WTC11 (cell line): ENCODE measurements at regions not wholly inside any gene's neighbourhood (a gene's known extent, or its start where the extent isn't known, plus 50 kb on each side); places are given as distances from the start of the nearest gene placed in this dataset.

Source experiments
- ATAC-seq: fragments of 200-7000 bp; cut with Tn5 transposase; 2 replicates; pipeline ENCODE4 v1.10.0; 2021; ENCODE audit warnings: mild to moderate bottlenecking, moderate library complexity
- CTCF ChIA-PET: fragments of 300-600 bp; sonication (Branson Sonifier 250); formaldehyde crosslinking; loops from one replicate; lab custom pipeline; 2021; ENCODE audit warnings: antibody characterized with exemption; lab: Charles Lee
- POLR2A ChIA-PET: fragments of 350-600 bp; sonication (Branson Sonifier 250); formaldehyde crosslinking; loops from one replicate; lab custom pipeline; 2021; ENCODE audit warnings: antibody characterized with exemption; lab: Charles Lee
- DNase-seq: peaks from one replicate; pipeline ENCODE4 v3.0.0; 2021; ENCODE audit warnings: low spot score
- H3K27ac Mint-ChIP-seq: 2 replicates; pipeline ENCODE4 v1.8.0; 2021; ENCODE audit warnings: mixed read lengths
- H3K27me3 Mint-ChIP-seq: 2 replicates; pipeline ENCODE4 v1.8.0; 2021; ENCODE audit warnings: low read depth, mild to moderate bottlenecking, moderate library complexity, mixed read lengths
- H3K36me3 Mint-ChIP-seq: 2 replicates; pipeline ENCODE4 v1.8.0; 2021; ENCODE audit warnings: mixed read lengths
- H3K4me1 Mint-ChIP-seq: 2 replicates; pipeline ENCODE4 v1.8.0; 2022; ENCODE audit warnings: mixed read lengths
- H3K4me3 Mint-ChIP-seq: 2 replicates; pipeline ENCODE4 v1.8.0; 2021; ENCODE audit warnings: mild to moderate bottlenecking, moderate library complexity, mixed read lengths
- H3K9me3 Mint-ChIP-seq: 2 replicates; pipeline ENCODE4 v1.8.0; 2021; ENCODE audit warnings: mixed read lengths
- AR ChIP-seq: fragments of 250-450 bp; sonication (Bioruptor Pico); IDR thresholded peaks from 2 replicates; pipeline ENCODE4 v1.9.0; 2021; ENCODE audit warnings: mild to moderate bottlenecking
- ATF3 ChIP-seq: sonication (generic); formaldehyde crosslinking; conservative IDR thresholded peaks from 2 replicates; pipeline ENCODE4 v1.8.1; 2022; ENCODE audit warnings: mild to moderate bottlenecking, missing genetic modification reagents
- CREM ChIP-seq: sonication (generic); formaldehyde crosslinking; IDR thresholded peaks from 2 replicates; pipeline ENCODE4 v1.8.1; 2022; ENCODE audit warnings: mild to moderate bottlenecking, missing genetic modification reagents, moderate library complexity
- E2F4 ChIP-seq: sonication (generic); formaldehyde crosslinking; IDR thresholded peaks from 2 replicates; pipeline ENCODE4 v1.8.1; 2022; ENCODE audit warnings: low read depth, mild to moderate bottlenecking, moderate library complexity, missing genetic modification reagents, borderline replicate concordance
- ELF4 ChIP-seq: sonication (generic); formaldehyde crosslinking; IDR thresholded peaks from 2 replicates; pipeline ENCODE4 v1.8.1; 2022; ENCODE audit warnings: low read depth, mild to moderate bottlenecking, moderate library complexity, missing genetic modification reagents
- ESRRA ChIP-seq: sonication (generic); formaldehyde crosslinking; IDR thresholded peaks from 2 replicates; pipeline ENCODE4 v1.8.1; 2022; ENCODE audit warnings: mild to moderate bottlenecking, missing genetic modification reagents, borderline replicate concordance
- GRHL2 ChIP-seq: fragments of 250-450 bp; sonication (Bioruptor Pico); IDR thresholded peaks from 2 replicates; pipeline ENCODE4 v1.8.0; 2022; ENCODE audit warnings: mild to moderate bottlenecking, moderate library complexity; ENCODE audit not compliant: insufficient replicate concordance, severe bottlenecking
- GTF2I ChIP-seq: fragments of 250-450 bp; sonication (Bioruptor Pico); conservative IDR thresholded peaks from 2 replicates; pipeline ENCODE4 v1.4.0; 2021; ENCODE audit warnings: mild to moderate bottlenecking
- HMGA2 ChIP-seq: fragments of 250-450 bp; sonication (Bioruptor Pico); IDR thresholded peaks from 2 replicates; pipeline ENCODE4 v1.4.0; 2021; ENCODE audit warnings: mild to moderate bottlenecking, moderate library complexity
- JUN ChIP-seq: sonication (generic); formaldehyde crosslinking; IDR thresholded peaks from 2 replicates; pipeline ENCODE4 v1.8.0; 2023; ENCODE audit warnings: mild to moderate bottlenecking, missing genetic modification reagents
- MAX ChIP-seq: sonication (generic); formaldehyde crosslinking; IDR thresholded peaks from 2 replicates; pipeline ENCODE4 v1.8.0; 2022; ENCODE audit warnings: mild to moderate bottlenecking, missing genetic modification reagents
- NR3C1 ChIP-seq: sonication (generic); formaldehyde crosslinking; conservative IDR thresholded peaks from 2 replicates; pipeline ENCODE4 v1.8.1; 2023; ENCODE audit warnings: low read depth, mild to moderate bottlenecking, missing genetic modification reagents
- OVOL2 ChIP-seq: fragments of 250-450 bp; sonication (Bioruptor Pico); IDR thresholded peaks from 2 replicates; pipeline ENCODE4 v1.9.0; 2021; ENCODE audit warnings: mild to moderate bottlenecking, borderline replicate concordance
- RORB ChIP-seq: fragments of 250-450 bp; sonication (Bioruptor Pico); IDR thresholded peaks from 2 replicates; pipeline ENCODE4 v1.9.0; 2021; ENCODE audit warnings: mild to moderate bottlenecking
- SOX15 ChIP-seq: fragments of 250-450 bp; sonication (Bioruptor Pico); IDR thresholded peaks from 2 replicates; pipeline ENCODE4 v1.9.0; 2021; ENCODE audit warnings: mild to moderate bottlenecking
- TCF7 ChIP-seq: sonication (generic); formaldehyde crosslinking; IDR thresholded peaks from 2 replicates; pipeline ENCODE4 v1.8.0; 2022; ENCODE audit warnings: mild to moderate bottlenecking, low read depth, missing genetic modification reagents, moderate library complexity
- TEAD1 ChIP-seq: sonication (generic); formaldehyde crosslinking; IDR thresholded peaks from 2 replicates; pipeline ENCODE4 v1.8.0; 2022; ENCODE audit warnings: mild to moderate bottlenecking, missing genetic modification reagents
- USF1 ChIP-seq: sonication (generic); formaldehyde crosslinking; IDR thresholded peaks from 2 replicates; pipeline ENCODE4 v1.8.0; 2022; ENCODE audit warnings: mild to moderate bottlenecking, missing genetic modification reagents
- ZNF121 ChIP-seq: sonication (generic); formaldehyde crosslinking; IDR thresholded peaks from 2 replicates; pipeline ENCODE4 v1.8.0; 2023; ENCODE audit warnings: missing genetic modification reagents
- ZNF219 ChIP-seq: sonication (generic); formaldehyde crosslinking; IDR thresholded peaks from 2 replicates; pipeline ENCODE4 v1.8.0; 2023; ENCODE audit warnings: missing genetic modification reagents, mild to moderate bottlenecking, borderline replicate concordance
- ZNF416 ChIP-seq: fragments of 250-450 bp; sonication (Bioruptor Pico); IDR thresholded peaks from 2 replicates; pipeline ENCODE4 v1.9.0; 2021; ENCODE audit warnings: mild to moderate bottlenecking, inconsistent platforms
- ZNF423 ChIP-seq: fragments of 250-450 bp; sonication (Bioruptor Pico); IDR thresholded peaks from 2 replicates; pipeline ENCODE4 v2.1.2; 2022; ENCODE audit warnings: mild to moderate bottlenecking, moderate library complexity
- ZSCAN18 ChIP-seq: fragments of 250-450 bp; sonication (Bioruptor Pico); IDR thresholded peaks from 2 replicates; pipeline ENCODE4 v2.1.2; 2022; ENCODE audit warnings: mild to moderate bottlenecking, moderate library complexity

- TF ChIP-seq TEAD1 (CRISPR knock-in tag) (no peak), NR3C1 (no peak), USF1 (CRISPR knock-in tag) (no peak)
- no peak for DNase-seq
- Mint-ChIP-seq H3K27ac (no peak overlapping the region), H3K4me3 (no peak overlapping the region), H3K9me3 (no peaks in the 10 kb centered on the region), H3K36me3 (no peaks in the 10 kb centered on the region), H3K27me3 (no peaks in the 10 kb centered on the region), H3K4me1 (no peaks in the 10 kb centered on the region)
- ChIA-PET POLR2A (no interaction called here), CTCF (no interaction called here)
- ATAC-seq, result no peak
Measured at GRCh38 chr5:17021602-17021932, 85.5 kb upstream of the MYO10 start.

GRCh38 chr5:17022296-17022695 lies 86.2 kb upstream of the MYO10 start:
- no peaks in the 10 kb centered on the region for H3K9me3 Mint-ChIP-seq
- ChIA-PET POLR2A (interaction anchor here (0.5 kb wide), 1 partner anchor 887 kb away, joined by 4 read pairs; no protein-coding TSS in a partner anchor), CTCF (no interaction called here)
- ATAC-seq, result no peak
- H3K36me3 Mint-ChIP-seq, result no peaks in the 10 kb centered on the region
- no peak for TF ChIP-seq ZNF416 (CRISPR knock-in tag)
- TF ChIP-seq AR (CRISPR knock-in tag), result no peak
- TF ChIP-seq JUN (CRISPR knock-in tag), result no peak
- no peak for TF ChIP-seq GRHL2 (CRISPR knock-in tag)
- no peak for TF ChIP-seq ATF3 (CRISPR knock-in tag)
- no peak for TF ChIP-seq RORB (CRISPR knock-in tag)
- TF ChIP-seq ZSCAN18 (CRISPR knock-in tag), result no peak
- TF ChIP-seq TCF7, result no peak
- TF ChIP-seq GTF2I, result no peak
- no peak for TF ChIP-seq SOX15 (CRISPR knock-in tag)
- no peak for TF ChIP-seq USF1 (CRISPR knock-in tag)
- no peaks in the 10 kb centered on the region for H3K27me3 Mint-ChIP-seq
- no peak overlapping the region for H3K27ac Mint-ChIP-seq
- H3K4me1 Mint-ChIP-seq, result no peaks in the 10 kb centered on the region
- no peak for DNase-seq
- no peak overlapping the region for H3K4me3 Mint-ChIP-seq

GRCh38 chr5:17024686-17025180 lies 88.6 kb upstream of the MYO10 start:
- Mint-ChIP-seq H3K27ac (no peak overlapping the region), H3K4me3 (no peak overlapping the region), H3K9me3 (no peaks in the 10 kb centered on the region), H3K27me3 (no peaks in the 10 kb centered on the region), H3K4me1 (no peaks in the 10 kb centered on the region), H3K36me3 (no peaks in the 10 kb centered on the region)
- POLR2A ChIA-PET, result no interaction called here
- DNase-seq (no peak), ATAC-seq (no peak; the same call in 1 of the 2 replicates)
- CTCF ChIA-PET, result no interaction called here
- TF ChIP-seq TEAD1 (CRISPR knock-in tag) (no peak), CREM (CRISPR knock-in tag) (no peak), ZNF423 (CRISPR knock-in tag) (no peak), SOX15 (CRISPR knock-in tag) (no peak), USF1 (CRISPR knock-in tag) (no peak), MAX (CRISPR knock-in tag) (no peak), E2F4 (CRISPR knock-in tag) (no peak), HMGA2 (CRISPR knock-in tag) (no peak), ATF3 (CRISPR knock-in tag) (no peak), ESRRA (CRISPR knock-in tag) (no peak), ZNF219 (no peak), GRHL2 (CRISPR knock-in tag) (no peak), OVOL2 (CRISPR knock-in tag) (no peak), ZNF121 (CRISPR knock-in tag) (no peak), ELF4 (CRISPR knock-in tag) (no peak)
